Left lung (tissue), 4 donors: ENCODE measurements at regions not wholly inside any gene's neighbourhood (a gene's known extent, or its start where the extent isn't known, plus 50 kb on each side); places are given as distances from the start of the nearest gene placed in this dataset.

Experiments used
- ATAC-seq: fragments of 200-7000 bp; cut with Tn5 transposase; one replicate; pipeline ENCODE4 v1.9.1; 2020; ENCODE audit warnings: moderate library complexity
- DNase-seq, 4 donors: peaks; one replicate each; pipeline ENCODE4 v3.0.0-alpha.2; 2013 to 2020
- H3K27ac ChIP-seq, 2 donors: fragments of 200-600 bp; sonication (generic) in 1 of 2; one replicate each; pipeline versions ENCODE4 v1.5.0 to v1.8.0; 2020 to 2021
- H3K27me3 ChIP-seq, 2 donors: fragments of 200-600 bp; sonication (generic) in 1 of 2; one replicate each; pipeline versions ENCODE4 v1.5.0 to v1.8.0; 2020 to 2021
- H3K36me3 ChIP-seq, 2 donors: fragments of 200-600 bp; sonication (generic) in 1 of 2; one replicate each; pipeline versions ENCODE4 v1.5.0 to v1.8.0; 2020 to 2021
- H3K4me1 ChIP-seq, 2 donors: fragments of 200-600 bp; one replicate each; pipeline ENCODE4 v1.8.0; 2021
- H3K4me3 ChIP-seq, 2 donors: fragments of 200-600 bp; sonication (generic) in 1 of 2; one replicate each; pipeline versions ENCODE4 v1.5.0 to v1.8.0; 2020 to 2021; ENCODE audit warnings: mild to moderate bottlenecking in 1 of 2
- H3K9me3 ChIP-seq, 2 donors: fragments of 200-600 bp; sonication (generic) in 1 of 2; one replicate each; pipeline versions ENCODE4 v1.5.0 to v1.8.0; 2020 to 2021
- CTCF ChIP-seq, 2 donors: fragments of 200-600 bp; sonication (generic) in 1 of 2; IDR thresholded peaks; one replicate each; pipeline versions ENCODE4 v1.5.0 to v1.8.0; 2021; ENCODE audit warnings: antibody characterized with exemption in 2 of 2
- intact Hi-C, 2 donors: fragments of 100-400 bp; cut with DNase I; formaldehyde crosslinking; loops; one replicate each; pipeline versions ENCODE4 v1.11.2 to v1.14.2; 2022
- donor health status: DM: no; HTN: yes; CAD: no.
- donor health status: DM: no; HTN: no; CAD: no.

GRCh38 chr7:115133248-115133647, 211.4 kb downstream of the MDFIC start:
- TF ChIP-seq CTCF (IDR thresholded peaks at IDR 0.05) = no peak
- H3K27ac ChIP-seq = no peak overlapping the region
- no peaks in the 10 kb centered on the region for H3K27me3 ChIP-seq
- peaks cover 0 to 26% of the 10 kb centered on the region in 2 donors for H3K4me1 ChIP-seq
- ATAC-seq (no peak), DNase-seq (no peak)
- H3K4me3 ChIP-seq = no peak overlapping the region
- no peaks in the 10 kb centered on the region for H3K36me3 ChIP-seq
- intact Hi-C loops = no loop called here
- no peaks in the 10 kb centered on the region for H3K9me3 ChIP-seq

- no peak overlapping the region for H3K4me3 ChIP-seq
- DNase-seq = no peak
- TF ChIP-seq CTCF (IDR thresholded peaks at IDR 0.05) = no peak
- H3K36me3 ChIP-seq = no peaks in the 10 kb centered on the region
- ATAC-seq = no peak
- intact Hi-C loops = no loop called here
- no peaks in the 10 kb centered on the region for H3K27me3 ChIP-seq
- peaks cover 0 to 21% of the 10 kb centered on the region in 2 donors for H3K4me1 ChIP-seq
- H3K9me3 ChIP-seq = no peaks in the 10 kb centered on the region
- H3K27ac ChIP-seq = no peak overlapping the region
Measured at GRCh38 chr7:115132096-115132495, 210.2 kb downstream of the MDFIC start.

- no peak for DNase-seq
- Histone ChIP-seq H3K27ac (no peak overlapping the region), H3K9me3 (no peaks in the 10 kb centered on the region), H3K4me1 (no peaks in the 10 kb centered on the region), H3K36me3 (no peaks in the 10 kb centered on the region), H3K4me3 (no peak overlapping the region), H3K27me3 (no peaks in the 10 kb centered on the region)
- intact Hi-C loops = no loop called here
- no peak for TF ChIP-seq CTCF (IDR thresholded peaks at IDR 0.05)
- no peak for ATAC-seq
Measured at GRCh38 chr7:115128154-115128553, 206.3 kb downstream of the MDFIC start.

DNA sequence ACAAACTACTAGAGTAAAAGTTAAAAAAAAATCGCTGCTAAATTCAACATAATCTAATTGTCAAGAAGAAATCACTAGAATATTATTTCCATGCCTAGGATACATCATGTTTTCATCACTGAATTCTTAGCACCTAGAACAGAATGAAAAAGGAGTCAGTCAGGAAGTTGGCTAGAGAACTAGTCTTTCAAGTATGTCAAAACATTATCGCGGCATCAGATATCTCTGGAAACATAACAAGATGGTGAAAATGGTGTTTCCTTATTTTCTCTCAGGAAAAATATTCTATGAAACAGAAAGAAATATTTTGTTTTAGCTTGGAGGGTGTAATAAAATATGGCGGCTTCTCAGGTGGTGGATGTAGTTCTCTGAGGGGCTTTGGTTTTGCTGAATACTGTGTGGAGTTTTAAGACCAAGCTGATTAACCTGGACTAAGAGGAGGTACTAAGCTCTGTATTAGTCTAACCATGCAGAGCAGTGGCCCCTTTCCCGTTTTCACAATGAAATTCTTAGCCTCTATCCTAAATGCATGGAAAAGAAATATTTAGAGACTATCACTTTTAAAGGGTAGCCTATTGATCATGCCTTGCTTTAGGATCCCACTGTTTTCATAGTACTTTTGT, 205.6 kb downstream of the MDFIC start:
- no peak for TF ChIP-seq CTCF (IDR thresholded peaks at IDR 0.05)
- H3K4me1 ChIP-seq = no peaks in the 10 kb centered on the region
- DNase-seq (no peak), ATAC-seq (no peak)
- no peak overlapping the region for H3K4me3 ChIP-seq
- H3K36me3 ChIP-seq = no peaks in the 10 kb centered on the region
- intact Hi-C loops = no loop called here
- no peaks in the 10 kb centered on the region for H3K27me3 ChIP-seq
- no peak overlapping the region for H3K27ac ChIP-seq
- H3K9me3 ChIP-seq = no peaks in the 10 kb centered on the region

- TF ChIP-seq CTCF (IDR thresholded peaks at IDR 0.05) = no peak
- ATAC-seq = no peak
- no peak for DNase-seq
- no peak overlapping the region for H3K4me3 ChIP-seq
- H3K27ac ChIP-seq = no peak overlapping the region
- H3K36me3 ChIP-seq = no peaks in the 10 kb centered on the region
- intact Hi-C loops = no loop called here
- no peaks in the 10 kb centered on the region for H3K27me3 ChIP-seq
- H3K4me1 ChIP-seq = no peaks in the 10 kb centered on the region
- H3K9me3 ChIP-seq = no peaks in the 10 kb centered on the region
Measured at GRCh38 chr7:115125750-115126149, 203.9 kb downstream of the MDFIC start.
